ENCODE measurements at regions not wholly inside any gene's neighbourhood (a gene's known extent, or its start where the extent isn't known, plus 50 kb on each side); places are given as distances from the start of the nearest gene placed in this dataset.
"Not testable (repeated sequence)": the region's sequence is repeated elsewhere in the genome, so short reads cannot be mapped to it uniquely, and the experiment has no call there.

- TF ChIP-seq, protein P1, sequence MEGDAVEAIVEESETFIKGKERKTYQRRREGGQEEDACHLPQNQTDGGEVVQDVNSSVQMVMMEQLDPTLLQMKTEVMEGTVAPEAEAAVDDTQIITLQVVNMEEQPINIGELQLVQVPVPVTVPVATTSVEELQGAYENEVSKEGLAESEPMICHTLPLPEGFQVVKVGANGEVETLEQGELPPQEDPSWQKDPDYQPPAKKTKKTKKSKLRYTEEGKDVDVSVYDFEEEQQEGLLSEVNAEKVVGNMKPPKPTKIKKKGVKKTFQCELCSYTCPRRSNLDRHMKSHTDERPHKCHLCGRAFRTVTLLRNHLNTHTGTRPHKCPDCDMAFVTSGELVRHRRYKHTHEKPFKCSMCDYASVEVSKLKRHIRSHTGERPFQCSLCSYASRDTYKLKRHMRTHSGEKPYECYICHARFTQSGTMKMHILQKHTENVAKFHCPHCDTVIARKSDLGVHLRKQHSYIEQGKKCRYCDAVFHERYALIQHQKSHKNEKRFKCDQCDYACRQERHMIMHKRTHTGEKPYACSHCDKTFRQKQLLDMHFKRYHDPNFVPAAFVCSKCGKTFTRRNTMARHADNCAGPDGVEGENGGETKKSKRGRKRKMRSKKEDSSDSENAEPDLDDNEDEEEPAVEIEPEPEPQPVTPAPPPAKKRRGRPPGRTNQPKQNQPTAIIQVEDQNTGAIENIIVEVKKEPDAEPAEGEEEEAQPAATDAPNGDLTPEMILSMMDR (IDR thresholded peaks at IDR 0.05), result not testable (repeated sequence)
- TF ChIP-seq POLR2A (IDR thresholded peaks at IDR 0.05), result not testable (repeated sequence)
Measured at GRCh38 chr10:109223533-109223932, 699.8 kb downstream of the XPNPEP1 start.

Measured in uterus (tissue), 2 donors.